ACC112 (cell line): ENCODE measurements at regions not wholly inside any gene's neighbourhood (a gene's known extent, or its start where the extent isn't known, plus 50 kb on each side); places are given as distances from the start of the nearest gene placed in this dataset.

ENCODE experiments used
- H2AFZ ChIP-seq: fragments of 200-600 bp; sonication (generic); one replicate; pipeline ENCODE4 v1.6.0; 2017; ENCODE audit warnings: antibody characterized with exemption, low read length; ENCODE audit not compliant: unreplicated experiment
- H3K27ac ChIP-seq: fragments of 200-600 bp; sonication (generic); 2 replicates; pipeline ENCODE4 v1.5.1; 2014; ENCODE audit warnings: low read depth, mild to moderate bottlenecking, antibody characterized with exemption, low read length, moderate library complexity
- H3K27me3 ChIP-seq: fragments of 200-600 bp; sonication (generic); 2 replicates; pipeline ENCODE4 v1.6.1; 2014; ENCODE audit warnings: mild to moderate bottlenecking, antibody characterized with exemption, low read length, moderate library complexity, mixed read lengths; ENCODE audit not compliant: insufficient read depth
- H3K36me3 ChIP-seq: fragments of 200-600 bp; sonication (generic); 2 replicates; pipeline ENCODE4 v1.6.1; 2016; ENCODE audit warnings: mild to moderate bottlenecking, antibody characterized with exemption, low read length, moderate library complexity, mixed read lengths; ENCODE audit not compliant: insufficient read depth
- H3K4me1 ChIP-seq: fragments of 200-600 bp; sonication (generic); one replicate; pipeline ENCODE4 v1.6.1; 2016; ENCODE audit warnings: low read length, mixed read lengths; ENCODE audit not compliant: insufficient read depth, unreplicated experiment, control insufficient read depth
- H3K4me3 ChIP-seq: fragments of 200-600 bp; sonication (generic); 2 replicates; pipeline ENCODE4 v1.5.1; 2014; ENCODE audit warnings: mild to moderate bottlenecking, low read depth, low read length
- H3K79me2 ChIP-seq: fragments of 200-600 bp; sonication (generic); one replicate; pipeline ENCODE4 v1.6.0; 2016; ENCODE audit warnings: low read length; ENCODE audit not compliant: control insufficient read depth, unreplicated experiment, insufficient read depth

DNA sequence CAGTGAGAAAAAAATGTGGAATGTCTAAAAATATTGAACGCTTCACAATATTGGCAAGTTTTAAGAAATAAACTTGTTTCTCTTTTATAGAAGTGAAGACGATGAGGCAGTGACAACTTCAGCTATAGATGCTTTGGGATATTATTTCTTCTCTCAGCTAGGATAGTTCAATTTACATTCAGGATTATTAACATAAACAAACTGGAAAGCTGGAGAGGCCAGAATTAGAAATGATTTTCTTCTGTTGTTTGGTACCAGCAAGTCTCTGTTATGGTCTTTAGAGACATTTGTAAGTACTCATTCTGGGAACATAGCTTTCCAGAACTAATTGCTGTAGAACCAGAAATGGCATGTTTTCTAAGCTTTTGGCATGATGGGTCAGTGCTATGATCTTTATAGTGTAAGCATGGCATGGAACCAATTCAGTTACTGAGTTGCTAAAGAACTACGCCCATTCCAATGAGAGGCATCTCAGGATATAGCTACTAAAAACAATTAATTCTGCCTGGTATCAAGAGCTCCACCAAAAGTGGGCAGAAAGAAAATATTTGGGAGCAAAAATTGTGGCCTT, 599.5 kb upstream of the B3GALT2 start:
- no peaks in the 10 kb centered on the region for H3K4me1 ChIP-seq
- H3K4me3 ChIP-seq = no peak overlapping the region
- H2AFZ ChIP-seq = no peak overlapping the region
- no peak overlapping the region for H3K27ac ChIP-seq
- H3K79me2 ChIP-seq = no peaks in the 10 kb centered on the region
- no peaks in the 10 kb centered on the region for H3K27me3 ChIP-seq
- no peaks in the 10 kb centered on the region for H3K36me3 ChIP-seq

DNA sequence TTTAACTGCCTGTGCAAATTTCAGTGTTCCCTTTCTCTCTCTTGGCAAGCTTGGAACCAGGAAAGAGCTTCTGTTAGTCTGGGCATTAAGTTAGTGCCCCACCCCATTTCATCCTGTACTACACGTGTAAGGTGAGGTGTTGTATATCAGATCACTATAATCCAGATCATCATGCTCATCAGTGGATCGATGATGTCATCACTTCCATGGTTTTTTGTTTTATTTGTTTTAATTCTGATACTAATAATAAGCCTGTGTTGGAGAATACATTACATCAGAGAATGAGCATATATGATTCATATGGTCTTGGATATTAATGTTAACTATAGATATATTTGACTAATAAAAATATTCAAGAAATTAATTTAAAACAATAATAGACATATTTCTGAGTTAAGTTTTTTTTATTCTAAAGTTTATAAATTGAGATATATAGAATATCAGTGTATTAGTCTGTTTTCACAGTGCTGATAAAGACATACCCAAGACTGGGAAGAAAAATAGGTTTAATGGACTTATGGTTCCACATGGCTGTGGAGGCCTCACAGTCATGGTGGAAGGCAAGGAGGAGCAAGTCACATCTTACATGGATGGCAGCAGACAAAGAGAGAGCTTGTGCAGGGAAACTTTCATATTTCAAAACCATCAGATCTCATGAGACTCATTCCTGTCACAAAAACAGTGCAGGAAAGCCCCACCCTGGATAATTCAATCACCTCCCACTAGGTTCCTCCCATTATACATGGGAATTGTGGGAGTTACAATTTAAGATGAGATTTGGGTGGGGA, 588.3 kb upstream of the B3GALT2 start:
- Histone ChIP-seq H3K4me3 (no peak overlapping the region), H3K27ac (no peak overlapping the region), H3K4me1 (no peaks in the 10 kb centered on the region), H3K27me3 (no peaks in the 10 kb centered on the region), H3K36me3 (no peaks in the 10 kb centered on the region), H3K79me2 (no peaks in the 10 kb centered on the region), H2AFZ (no peak overlapping the region)

DNA sequence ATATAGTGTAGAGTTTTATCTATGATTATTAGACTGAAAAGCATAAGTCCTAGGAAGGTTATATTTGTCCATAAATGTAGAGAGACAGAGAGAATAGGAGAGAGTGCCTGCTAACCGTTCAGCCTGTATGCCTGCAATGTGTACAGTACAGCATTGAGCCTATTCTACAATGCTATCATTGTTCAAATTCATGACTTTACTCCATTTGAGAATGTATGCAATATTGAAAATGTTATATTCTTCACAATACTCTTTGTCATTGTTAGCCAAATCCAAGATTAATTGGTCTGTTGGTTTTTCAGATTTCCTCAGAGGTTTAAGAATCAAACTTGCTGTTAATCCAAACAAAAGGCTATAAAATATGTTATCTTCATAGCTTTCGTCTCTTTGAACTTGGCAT, 585.2 kb upstream of the B3GALT2 start:
- Histone ChIP-seq H3K36me3 (no peaks in the 10 kb centered on the region), H3K4me3 (no peak overlapping the region), H3K79me2 (no peaks in the 10 kb centered on the region), H3K27me3 (no peaks in the 10 kb centered on the region), H2AFZ (no peak overlapping the region), H3K4me1 (no peaks in the 10 kb centered on the region), H3K27ac (no peak overlapping the region)

DNA sequence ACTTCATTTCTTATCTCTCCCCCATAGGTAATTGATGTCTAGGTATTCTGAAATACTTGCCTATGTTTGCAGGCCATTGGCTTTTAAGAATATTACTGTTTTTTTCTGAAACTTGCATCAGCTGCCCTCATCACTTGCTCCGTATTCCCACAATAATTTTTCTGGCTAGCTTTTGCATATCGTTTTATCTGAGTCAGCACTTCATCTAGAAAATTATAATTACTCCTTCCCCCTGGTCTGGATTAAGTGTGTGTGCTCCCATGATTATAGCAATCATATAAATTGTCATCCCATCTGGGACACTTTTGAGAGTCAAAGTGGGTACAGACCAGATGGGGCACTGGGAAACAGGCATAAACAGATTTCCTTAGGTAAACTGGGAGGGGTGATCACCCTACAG, 583.2 kb upstream of the B3GALT2 start:
- Histone ChIP-seq H3K4me3 (no peak overlapping the region), H3K27ac (no peak overlapping the region), H3K79me2 (no peaks in the 10 kb centered on the region), H2AFZ (no peak overlapping the region), H3K27me3 (no peaks in the 10 kb centered on the region), H3K36me3 (no peaks in the 10 kb centered on the region), H3K4me1 (no peaks in the 10 kb centered on the region)

- Histone ChIP-seq H3K27me3 (no peaks in the 10 kb centered on the region), H3K27ac (no peak overlapping the region), H2AFZ (no peak overlapping the region), H3K4me3 (no peak overlapping the region), H3K4me1 (peaks cover 9% of the 10 kb centered on the region), H3K79me2 (no peaks in the 10 kb centered on the region), H3K36me3 (no peaks in the 10 kb centered on the region)
Measured at GRCh38 chr1:193767886-193768285, 581.5 kb upstream of the B3GALT2 start.

- Histone ChIP-seq H2AFZ (no peak overlapping the region), H3K4me3 (no peak overlapping the region), H3K27ac (no peak overlapping the region), H3K79me2 (no peaks in the 10 kb centered on the region), H3K4me1 (peaks cover 10% of the 10 kb centered on the region), H3K36me3 (no peaks in the 10 kb centered on the region), H3K27me3 (no peaks in the 10 kb centered on the region)
Measured at GRCh38 chr1:193766329-193766728, 579.9 kb upstream of the B3GALT2 start.

GRCh38 chr1:193763266-193763665, 576.9 kb upstream of the B3GALT2 start:
- H3K79me2 ChIP-seq = no peaks in the 10 kb centered on the region
- H3K4me1 ChIP-seq = peaks cover 10% of the 10 kb centered on the region
- no peaks in the 10 kb centered on the region for H3K36me3 ChIP-seq
- H3K27ac ChIP-seq = no peak overlapping the region
- H3K27me3 ChIP-seq = no peaks in the 10 kb centered on the region
- H2AFZ ChIP-seq = no peak overlapping the region
- H3K4me3 ChIP-seq = no peak overlapping the region

DNA sequence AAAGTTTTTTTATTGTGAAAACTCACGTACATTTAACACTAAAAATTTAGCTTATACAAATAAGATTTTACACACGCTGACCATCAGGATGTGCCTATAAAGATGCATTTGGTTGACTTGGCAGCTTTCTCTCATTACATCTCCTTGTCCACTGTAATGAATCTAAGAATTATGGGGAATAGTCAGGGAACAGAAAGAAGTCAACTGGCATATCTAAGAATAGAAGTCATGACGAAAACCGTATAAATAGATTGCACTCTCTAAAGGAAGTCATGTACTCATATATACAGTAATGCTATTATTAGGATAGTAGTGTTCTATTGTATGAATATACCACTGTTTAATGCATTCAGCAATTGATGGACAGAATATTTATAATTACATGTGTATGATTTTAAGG, 575.8 kb upstream of the B3GALT2 start:
- H3K4me3 ChIP-seq = no peak overlapping the region
- no peaks in the 10 kb centered on the region for H3K27me3 ChIP-seq
- no peak overlapping the region for H3K27ac ChIP-seq
- peaks cover 10% of the 10 kb centered on the region for H3K4me1 ChIP-seq
- H2AFZ ChIP-seq = no peak overlapping the region
- no peaks in the 10 kb centered on the region for H3K36me3 ChIP-seq
- no peaks in the 10 kb centered on the region for H3K79me2 ChIP-seq

- Histone ChIP-seq H3K36me3 (no peaks in the 10 kb centered on the region), H3K27ac (no peak overlapping the region), H2AFZ (no peak overlapping the region), H3K4me3 (no peak overlapping the region), H3K4me1 (no peaks in the 10 kb centered on the region), H3K79me2 (no peaks in the 10 kb centered on the region), H3K27me3 (no peaks in the 10 kb centered on the region)
Measured at GRCh38 chr1:193755441-193755840, 569.0 kb upstream of the B3GALT2 start.

- no peaks in the 10 kb centered on the region for H3K36me3 ChIP-seq
- no peak overlapping the region for H3K4me3 ChIP-seq
- no peak overlapping the region for H3K27ac ChIP-seq
- H2AFZ ChIP-seq = no peak overlapping the region
- no peaks in the 10 kb centered on the region for H3K79me2 ChIP-seq
- H3K4me1 ChIP-seq = no peaks in the 10 kb centered on the region
- H3K27me3 ChIP-seq = no peaks in the 10 kb centered on the region
Measured at GRCh38 chr1:193754732-193755427, 568.5 kb upstream of the B3GALT2 start.

DNA sequence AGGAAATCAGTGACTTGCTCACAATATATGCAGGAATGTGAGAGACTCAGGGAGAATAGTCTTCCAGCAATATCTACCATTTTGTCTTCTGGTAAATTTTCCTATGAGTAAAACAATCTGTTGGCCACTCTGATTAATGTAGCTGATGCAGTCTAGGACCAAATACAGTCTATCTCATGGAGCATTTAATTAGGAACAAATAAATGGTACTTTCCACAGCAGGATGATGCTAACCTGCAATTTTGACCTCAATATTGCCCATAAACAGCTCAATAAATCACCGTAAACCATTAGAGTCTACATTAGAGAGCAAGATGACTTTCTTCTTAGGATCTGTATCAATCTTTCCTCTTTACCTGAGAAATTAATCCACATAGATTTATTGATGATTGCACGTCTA, 567.7 kb upstream of the B3GALT2 start:
- Histone ChIP-seq H3K27me3 (no peaks in the 10 kb centered on the region), H3K79me2 (no peaks in the 10 kb centered on the region), H2AFZ (no peak overlapping the region), H3K4me1 (no peaks in the 10 kb centered on the region), H3K27ac (no peak overlapping the region), H3K4me3 (no peak overlapping the region), H3K36me3 (no peaks in the 10 kb centered on the region)
